ENCODE measurements at regions not wholly inside any gene's neighbourhood (a gene's known extent, or its start where the extent isn't known, plus 50 kb on each side); places are given as distances from the start of the nearest gene placed in this dataset.

GRCh38 chr17:56737421-56738161, 96.1 kb downstream of the C17orf67 start:
- peak; percentile 42 for DNase-seq (ENCODE audit: low spot score)

DNA sequence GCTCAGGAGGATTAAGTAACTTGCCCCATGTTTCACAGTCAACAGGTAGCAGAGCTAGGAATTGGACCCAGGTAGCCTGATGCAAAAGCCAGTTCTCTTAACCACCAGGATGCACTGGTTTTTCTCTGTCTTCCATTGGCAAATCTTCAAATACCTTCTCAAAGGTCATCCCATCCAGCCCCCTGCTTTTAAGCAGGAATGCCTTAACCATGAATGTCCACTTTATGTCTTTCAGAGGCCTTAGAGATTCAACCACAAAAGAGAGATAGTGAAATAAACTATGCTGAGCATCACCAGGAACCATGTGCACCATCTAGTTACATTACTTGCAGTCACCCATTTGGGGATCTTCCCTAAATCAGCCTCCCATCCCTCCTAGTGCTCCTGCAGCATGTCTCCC, 94.3 kb downstream of the C17orf67 start:
- DNase-seq (ENCODE audit: low spot score): no peak

GRCh38 chr17:56739776-56740175, 93.9 kb downstream of the C17orf67 start:
- no peak for DNase-seq (ENCODE audit: low spot score)

- peak; percentile 23 for DNase-seq (ENCODE audit: low spot score)
Measured at GRCh38 chr17:56740481-56740880, 93.2 kb downstream of the C17orf67 start.
